ENCODE measurements at regions not wholly inside any gene's neighbourhood (a gene's known extent, or its start where the extent isn't known, plus 50 kb on each side); places are given as distances from the start of the nearest gene placed in this dataset.

DNA sequence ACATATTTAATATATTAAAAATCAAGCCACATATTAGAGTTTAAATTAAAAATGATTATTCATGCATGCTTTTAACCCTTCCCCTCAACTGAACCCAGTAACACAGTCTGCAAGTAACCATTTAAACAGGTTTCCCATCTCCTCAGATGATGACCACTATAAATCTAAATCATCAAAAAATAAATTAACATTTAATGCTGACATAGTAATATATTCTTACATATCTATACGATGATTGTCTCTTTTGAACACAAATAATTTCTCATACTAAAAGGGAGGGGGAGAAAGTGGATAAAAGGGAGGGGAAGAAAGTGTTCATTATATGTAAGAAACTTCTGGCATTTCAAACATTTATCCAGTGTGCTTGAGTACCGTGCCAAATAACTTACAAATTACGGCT, 701.6 kb downstream of the MTRR start:
- intact Hi-C loops (cut with DNase I), result no loop called here
- DNase-seq (ENCODE audit: low spot score), result no peak

- intact Hi-C loops (cut with DNase I), result loop anchor here in 1 of 2 donors (5.0 kb wide), 1 partner anchor 1566 kb away; no protein-coding TSS in a partner anchor
- DNase-seq (ENCODE audit: low spot score), result no peak
Measured at GRCh38 chr5:8576178-8576577, 707.2 kb downstream of the MTRR start.

GRCh38 chr5:8577792-8578191, 708.8 kb downstream of the MTRR start:
- DNase-seq (ENCODE audit: low spot score), result no peak
- intact Hi-C loops (cut with DNase I), result loop anchor here in 1 of 2 donors (5.0 kb wide), 1 partner anchor 1565 kb away; no protein-coding TSS in a partner anchor

- intact Hi-C loops (cut with DNase I), result loop anchor here in 1 of 2 donors (5.0 kb wide), 1 partner anchor 1257 kb away; no protein-coding TSS in a partner anchor
- DNase-seq (ENCODE audit: low spot score), result no peak
Measured at GRCh38 chr5:8580298-8580697, 711.4 kb downstream of the MTRR start.

- intact Hi-C loops (cut with DNase I), result loop anchor here in 1 of 2 donors (5.0 kb wide), 1 partner anchor 1256 kb away; no protein-coding TSS in a partner anchor
- DNase-seq (ENCODE audit: low spot score), result no peak
Measured at GRCh38 chr5:8581047-8581446, 712.1 kb downstream of the MTRR start.

DNA sequence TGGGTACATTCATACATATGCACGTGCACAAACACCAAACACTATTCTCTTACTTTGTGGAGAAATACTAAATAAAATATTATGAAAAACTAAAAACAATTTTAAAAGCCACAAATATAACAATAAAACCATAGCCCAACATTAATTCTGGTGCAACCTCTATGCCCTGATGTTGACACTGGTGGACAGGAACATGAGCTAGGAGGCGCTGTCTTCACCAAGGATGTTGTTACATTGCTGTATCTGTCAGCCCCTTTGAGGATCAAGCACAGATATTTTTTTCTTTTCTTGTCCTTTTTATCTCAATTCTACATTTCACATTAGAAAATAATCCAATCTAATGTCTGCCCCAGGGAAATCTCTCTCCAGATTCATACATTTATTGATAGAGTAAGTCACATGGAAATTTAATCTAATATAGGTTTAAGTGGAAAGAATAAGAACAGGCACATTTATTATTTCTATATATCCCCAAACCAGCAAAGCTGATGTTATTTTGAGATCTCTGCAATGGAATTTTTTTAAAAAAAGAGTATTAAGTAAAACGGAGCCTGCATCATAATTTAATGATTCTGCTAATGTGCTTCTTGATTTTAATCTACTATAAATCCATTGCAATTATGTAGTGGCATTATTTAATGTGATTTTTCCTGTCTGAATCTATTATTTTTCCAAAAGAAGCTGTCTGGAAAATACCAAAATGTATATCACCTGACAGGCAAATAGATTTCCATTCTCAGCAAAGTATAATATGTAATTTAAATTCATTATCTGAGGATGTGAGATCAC, 716.5 kb downstream of the MTRR start:
- no peak for DNase-seq (ENCODE audit: low spot score)
- intact Hi-C loops (cut with DNase I), result no loop called here

DNA sequence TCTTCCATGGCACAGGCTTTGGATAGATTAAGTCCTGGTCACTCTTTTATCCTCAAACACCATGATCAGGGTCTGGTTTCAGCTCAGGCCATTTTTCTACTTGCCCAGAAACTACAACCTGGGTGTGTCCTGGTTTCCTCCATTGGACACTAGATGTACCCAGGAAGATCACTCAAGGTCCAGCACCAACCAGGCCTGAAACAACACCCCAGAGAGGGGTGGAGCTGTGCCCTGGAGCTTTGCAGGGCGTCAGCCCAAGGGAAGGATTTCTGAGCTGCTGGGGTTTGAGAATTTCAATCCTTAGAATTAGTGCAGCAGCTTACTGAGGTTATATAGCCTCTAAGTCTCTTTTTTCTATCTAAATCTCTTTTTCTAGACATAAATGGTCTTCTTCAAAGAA, 722.0 kb downstream of the MTRR start:
- no peak for DNase-seq (ENCODE audit: low spot score)
- intact Hi-C loops (cut with DNase I), result no loop called here

DNA sequence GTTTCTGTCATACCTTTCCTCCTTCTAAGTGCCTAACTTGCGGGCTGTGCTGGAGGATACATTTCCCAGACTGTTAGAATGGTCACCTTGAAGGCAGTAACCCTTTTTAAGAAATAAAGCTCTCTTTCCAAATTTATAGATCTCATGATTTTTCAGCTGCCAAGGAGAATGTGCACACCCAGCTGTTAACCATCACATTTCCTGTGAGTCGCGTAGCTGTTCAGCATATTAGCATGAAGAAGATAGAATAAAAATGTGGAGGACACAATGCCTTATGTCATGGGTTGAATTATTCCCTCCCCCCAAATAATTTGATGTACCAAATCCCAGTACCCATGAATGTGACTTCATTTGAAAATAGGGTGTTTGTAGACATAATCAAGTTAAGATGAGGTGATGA, 729.4 kb downstream of the MTRR start:
- intact Hi-C loops (cut with DNase I), result no loop called here
- DNase-seq (ENCODE audit: low spot score), result no peak

GRCh38 chr5:8598996-8599395, 730.0 kb downstream of the MTRR start:
- no peak for DNase-seq (ENCODE audit: low spot score)
- intact Hi-C loops (cut with DNase I), result no loop called here

DNA sequence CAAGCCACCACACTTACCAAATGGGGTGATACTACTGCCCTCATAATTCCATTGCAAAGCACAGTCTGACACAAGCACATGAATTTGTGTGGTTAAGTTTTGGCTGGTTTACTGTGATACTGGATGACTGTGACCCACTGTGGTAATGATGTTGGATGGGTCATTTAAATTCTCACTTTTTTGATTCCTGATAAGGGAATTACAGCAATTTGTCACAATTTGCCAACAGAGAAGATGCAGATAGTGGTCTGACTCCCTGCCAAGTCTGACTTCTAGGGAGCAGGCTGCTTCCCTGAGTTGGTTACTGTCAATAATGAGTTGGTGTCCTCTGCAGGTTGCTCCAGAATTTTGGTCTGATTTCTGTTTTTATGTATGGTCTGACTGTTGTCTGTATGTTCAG, 731.9 kb downstream of the MTRR start:
- DNase-seq (ENCODE audit: low spot score), result no peak

GRCh38 chr5:8601831-8602354, 732.9 kb downstream of the MTRR start:
- intact Hi-C loops (cut with DNase I), result no loop called here
- no peak for DNase-seq (ENCODE audit: low spot score)

More for the DNA sequence above, 731.9 kb downstream of the MTRR start:
- intact Hi-C loops (cut with DNase I), result no loop called here

DNA sequence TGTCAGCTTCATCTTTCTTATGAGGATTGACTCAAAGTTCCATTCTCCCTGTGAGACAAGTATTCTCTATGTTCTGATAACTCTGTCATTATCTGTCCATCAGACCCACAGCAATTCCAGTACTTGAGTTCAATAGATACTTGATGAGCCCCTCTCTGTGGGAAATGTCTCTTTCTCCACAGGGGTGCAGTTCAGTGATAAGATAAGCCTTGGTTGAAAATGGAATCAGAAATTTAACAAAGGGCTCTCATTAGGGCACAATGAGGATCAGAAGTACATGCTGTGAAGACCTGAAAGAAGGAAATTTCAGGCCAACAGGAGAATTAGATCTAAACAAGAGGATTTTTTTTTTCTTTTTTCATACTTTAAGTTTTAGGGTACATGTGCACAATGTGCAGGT, 737.3 kb downstream of the MTRR start:
- no peak for DNase-seq (ENCODE audit: low spot score)
- intact Hi-C loops (cut with DNase I), result no loop called here

- intact Hi-C loops (cut with DNase I), result no loop called here
- DNase-seq (ENCODE audit: low spot score), result no peak
Measured at GRCh38 chr5:8611067-8611466, 742.1 kb downstream of the MTRR start.

GRCh38 chr5:8613078-8613685, 744.2 kb downstream of the MTRR start:
- DNase-seq (ENCODE audit: low spot score), result no peak
- intact Hi-C loops (cut with DNase I), result no loop called here

DNA sequence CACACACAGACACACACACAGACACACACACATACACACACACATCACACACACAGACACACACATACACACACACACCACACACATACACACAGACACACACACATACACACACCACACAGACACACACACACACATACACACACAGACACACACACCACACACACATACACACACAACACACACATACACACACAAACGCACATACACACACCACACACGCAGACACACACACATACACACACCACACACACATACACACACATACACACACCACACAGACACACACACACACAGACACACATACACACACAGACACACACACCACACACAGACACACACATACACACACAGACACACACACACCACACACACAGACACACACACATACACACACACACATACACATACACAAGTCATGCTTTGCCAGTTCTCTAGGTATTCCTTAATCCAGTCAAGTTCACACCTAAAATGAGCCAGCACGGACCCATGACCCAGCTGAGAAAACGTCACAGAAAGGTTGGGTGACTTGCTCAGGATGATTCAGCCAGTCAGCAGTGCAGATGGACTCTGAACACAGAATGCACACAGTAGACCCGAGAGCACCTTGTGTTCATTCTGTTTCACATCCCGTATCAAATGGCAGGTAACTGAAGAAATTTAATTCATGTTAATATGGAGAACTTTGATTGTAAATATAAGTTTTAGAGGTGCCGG, 746.4 kb downstream of the MTRR start:
- intact Hi-C loops (cut with DNase I), result no loop called here
- DNase-seq (ENCODE audit: low spot score), result no peak

- intact Hi-C loops (cut with DNase I), result no loop called here
- no peak for DNase-seq (ENCODE audit: low spot score)
Measured at GRCh38 chr5:8628521-8628920, 759.6 kb downstream of the MTRR start.

- intact Hi-C loops (cut with DNase I), result no loop called here
- DNase-seq (ENCODE audit: low spot score), result no peak
Measured at GRCh38 chr5:8633259-8633658, 764.3 kb downstream of the MTRR start.

GRCh38 chr5:8633696-8634095, 764.7 kb downstream of the MTRR start:
- intact Hi-C loops (cut with DNase I), result no loop called here
- no peak for DNase-seq (ENCODE audit: low spot score)

GRCh38 chr5:8634219-8634618, 765.3 kb downstream of the MTRR start:
- no peak for DNase-seq (ENCODE audit: low spot score)
- intact Hi-C loops (cut with DNase I), result no loop called here

Data from posterior vena cava (tissue), 2 donors.